HuH-7 (cell line): ENCODE measurements at regions not wholly inside any gene's neighbourhood (a gene's known extent, or its start where the extent isn't known, plus 50 kb on each side); places are given as distances from the start of the nearest gene placed in this dataset.
"Not testable (repeated sequence)": the region's sequence is repeated elsewhere in the genome, so short reads cannot be mapped to it uniquely, and the experiment has no call there.

ENCODE experiments used
- DNase-seq: peaks from one replicate; pipeline ENCODE4 v3.0.0; 2011; ENCODE audit warnings: low spot score

- no peak for DNase-seq
These were observed 166.3 kb downstream of the PHLDA1 start for GRCh38 chr12:75865315-75865714.

- no peak for DNase-seq
These were observed 167.4 kb downstream of the PHLDA1 start for GRCh38 chr12:75864161-75864560.

GRCh38 chr12:75863533-75863932 lies 168.0 kb downstream of the PHLDA1 start:
- DNase-seq, result no peak

GRCh38 chr12:75862692-75863471 lies 168.7 kb downstream of the PHLDA1 start:
- DNase-seq, result no peak

GRCh38 chr12:75859868-75860267 lies 171.7 kb downstream of the PHLDA1 start:
- DNase-seq, result no peak

GRCh38 chr12:75856235-75856634 lies 175.3 kb downstream of the PHLDA1 start:
- DNase-seq, result no peak

GRCh38 chr12:75855360-75855759 lies 176.2 kb downstream of the PHLDA1 start:
- no peak for DNase-seq

- no peak for DNase-seq
These were observed 176.8 kb downstream of the PHLDA1 start for GRCh38 chr12:75854681-75855309.

- DNase-seq, result not testable (repeated sequence)
These were observed 177.4 kb downstream of the PHLDA1 start for GRCh38 chr12:75854137-75854536.

GRCh38 chr12:75853626-75854025 lies 177.9 kb downstream of the PHLDA1 start:
- no peak for DNase-seq

GRCh38 chr12:75852956-75853355 lies 178.6 kb downstream of the PHLDA1 start:
- no peak for DNase-seq

GRCh38 chr12:75852143-75852542 lies 179.4 kb downstream of the PHLDA1 start:
- DNase-seq, result no peak

- DNase-seq, result no peak
These were observed 180.7 kb downstream of the PHLDA1 start for GRCh38 chr12:75850721-75851462.

- no peak for DNase-seq
These were observed 182.6 kb downstream of the PHLDA1 start for GRCh38 chr12:75848961-75849360.

- no peak for DNase-seq
These were observed 183.1 kb downstream of the PHLDA1 start for GRCh38 chr12:75848431-75848925.

GRCh38 chr12:75846102-75846501 lies 185.5 kb downstream of the PHLDA1 start:
- DNase-seq, result no peak

GRCh38 chr12:75844985-75845384 lies 186.6 kb downstream of the PHLDA1 start:
- no peak for DNase-seq

- no peak for DNase-seq
These were observed 187.4 kb downstream of the PHLDA1 start for GRCh38 chr12:75844049-75844770.

- DNase-seq, result no peak
These were observed 189.5 kb downstream of the PHLDA1 start for GRCh38 chr12:75842090-75842489.

- DNase-seq, result no peak
These were observed 190.6 kb downstream of the PHLDA1 start for GRCh38 chr12:75840994-75841355.

GRCh38 chr12:75838309-75838708 lies 193.3 kb downstream of the PHLDA1 start:
- DNase-seq, result no peak

- DNase-seq, result no peak
These were observed 193.9 kb downstream of the PHLDA1 start for GRCh38 chr12:75837700-75838099.
